Cardiac fibroblast (primary cell): ENCODE measurements at regions not wholly inside any gene's neighbourhood (a gene's known extent, or its start where the extent isn't known, plus 50 kb on each side); places are given as distances from the start of the nearest gene placed in this dataset.

Experiments used
- DNase-seq, 2 donors: peaks; one replicate each; pipeline versions ENCODE4 v3.0.0 to v3.0.0-alpha.2; 2010; ENCODE audit warnings: low read depth in 2 of 2
- H3K4me3 ChIP-seq, 2 donors: replicated peaks in 1 of 2; 1 replicate in 1 of 2; 2 replicates in 1 of 2; pipeline ENCODE4 v1.5.1; 2011; ENCODE audit warnings: low read depth in 2 of 2, low read length in 2 of 2, mild to moderate bottlenecking in 2 of 2, moderate library complexity in 1 of 2
- TF ChIP-seq, protein P1 (sequence below): IDR thresholded peaks from one replicate; pipeline ENCODE4 v1.5.1; 2011; ENCODE audit warnings: low read depth, mild to moderate bottlenecking, low read length, inconsistent platforms

DNA sequence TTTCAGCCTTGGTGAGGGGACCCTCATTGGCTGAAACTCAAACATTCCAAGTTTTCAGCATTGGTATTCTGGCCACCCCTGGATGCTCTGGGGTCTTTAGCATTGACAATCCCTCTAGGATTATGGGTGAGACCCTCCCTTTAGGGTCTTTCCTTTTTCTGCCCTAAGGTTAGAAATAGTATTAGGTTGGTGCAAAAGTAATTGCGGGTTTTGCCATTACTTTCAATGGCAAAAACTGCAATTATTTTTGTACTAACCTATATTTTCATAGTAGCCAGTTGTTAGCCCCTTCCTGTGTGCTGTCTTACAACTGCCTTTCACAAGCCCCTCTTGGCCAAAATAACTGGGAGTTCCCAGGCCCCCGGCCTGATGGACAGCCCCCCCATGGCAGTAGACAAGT, 648.4 kb downstream of the PTPRU start:
- TF ChIP-seq, protein P1, sequence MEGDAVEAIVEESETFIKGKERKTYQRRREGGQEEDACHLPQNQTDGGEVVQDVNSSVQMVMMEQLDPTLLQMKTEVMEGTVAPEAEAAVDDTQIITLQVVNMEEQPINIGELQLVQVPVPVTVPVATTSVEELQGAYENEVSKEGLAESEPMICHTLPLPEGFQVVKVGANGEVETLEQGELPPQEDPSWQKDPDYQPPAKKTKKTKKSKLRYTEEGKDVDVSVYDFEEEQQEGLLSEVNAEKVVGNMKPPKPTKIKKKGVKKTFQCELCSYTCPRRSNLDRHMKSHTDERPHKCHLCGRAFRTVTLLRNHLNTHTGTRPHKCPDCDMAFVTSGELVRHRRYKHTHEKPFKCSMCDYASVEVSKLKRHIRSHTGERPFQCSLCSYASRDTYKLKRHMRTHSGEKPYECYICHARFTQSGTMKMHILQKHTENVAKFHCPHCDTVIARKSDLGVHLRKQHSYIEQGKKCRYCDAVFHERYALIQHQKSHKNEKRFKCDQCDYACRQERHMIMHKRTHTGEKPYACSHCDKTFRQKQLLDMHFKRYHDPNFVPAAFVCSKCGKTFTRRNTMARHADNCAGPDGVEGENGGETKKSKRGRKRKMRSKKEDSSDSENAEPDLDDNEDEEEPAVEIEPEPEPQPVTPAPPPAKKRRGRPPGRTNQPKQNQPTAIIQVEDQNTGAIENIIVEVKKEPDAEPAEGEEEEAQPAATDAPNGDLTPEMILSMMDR = no peak
- H3K4me3 ChIP-seq = no peak overlapping the region
- DNase-seq = no peak

DNA sequence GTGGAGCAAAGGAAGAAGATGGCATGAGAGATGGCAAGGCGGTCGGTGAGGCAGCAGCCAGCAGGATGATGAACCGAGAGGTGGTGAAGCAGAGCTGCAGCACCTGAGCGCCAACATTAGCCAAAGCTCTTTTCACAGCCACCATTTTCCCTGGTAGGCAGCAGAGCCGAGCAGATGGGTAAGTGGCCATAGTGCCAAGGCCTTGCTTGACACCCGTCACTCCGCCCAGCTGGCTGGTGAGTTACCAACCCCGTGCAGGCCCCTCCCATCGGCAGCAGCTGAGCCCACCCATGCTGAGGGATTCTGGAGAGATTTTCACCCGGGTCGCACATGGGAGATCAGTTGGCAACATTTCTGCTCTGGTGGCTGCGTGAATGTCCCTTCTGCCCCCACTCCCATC, 647.7 kb downstream of the PTPRU start:
- H3K4me3 ChIP-seq = no peak overlapping the region

DNA sequence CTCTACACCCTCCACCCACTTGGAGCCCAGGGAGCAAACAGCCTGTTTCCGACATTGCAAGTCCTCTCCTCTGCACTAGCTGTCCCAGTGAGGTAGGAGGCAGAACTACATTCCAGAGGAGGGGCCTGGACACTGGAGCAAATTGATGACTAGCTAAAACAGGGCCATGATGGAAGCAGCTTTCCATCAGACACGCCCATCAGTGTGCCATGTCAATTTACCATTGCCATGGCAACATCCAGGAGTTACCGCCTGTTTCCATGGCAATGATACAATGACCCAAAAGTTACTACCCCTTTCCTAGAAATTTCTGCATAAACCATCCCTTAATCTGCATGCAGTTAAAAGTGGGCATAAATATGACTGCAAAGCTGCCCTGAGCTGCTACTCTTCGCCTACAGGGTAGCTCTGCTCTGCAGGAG, 647.1 kb downstream of the PTPRU start:
- H3K4me3 ChIP-seq = no peak overlapping the region
- TF ChIP-seq, protein P1 = no peak
- DNase-seq = no peak

More for the DNA sequence above, 647.7 kb downstream of the PTPRU start:
- TF ChIP-seq, protein P1 = no peak
- DNase-seq = no peak

DNA sequence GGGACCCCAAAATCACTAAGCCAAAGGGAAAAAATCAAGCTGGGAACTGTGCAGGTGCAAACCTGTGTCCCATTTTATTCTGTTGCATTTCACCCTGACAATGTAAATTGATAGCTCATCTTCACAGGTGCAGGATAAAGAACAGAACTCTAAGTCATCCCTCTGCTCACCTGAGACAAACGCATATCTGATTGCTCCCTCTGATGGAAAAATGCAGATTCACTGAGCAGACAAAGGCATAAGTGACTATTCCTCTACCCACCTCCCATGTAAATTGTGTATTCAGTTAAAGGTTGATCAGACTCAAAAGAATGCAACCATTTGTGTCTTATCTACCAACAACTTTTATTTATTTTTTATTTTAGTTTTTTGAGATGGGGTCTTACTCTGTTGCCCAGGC, 644.2 kb downstream of the PTPRU start:
- no peak for DNase-seq
- no peak overlapping the region for H3K4me3 ChIP-seq
- TF ChIP-seq, protein P1 = no peak

DNA sequence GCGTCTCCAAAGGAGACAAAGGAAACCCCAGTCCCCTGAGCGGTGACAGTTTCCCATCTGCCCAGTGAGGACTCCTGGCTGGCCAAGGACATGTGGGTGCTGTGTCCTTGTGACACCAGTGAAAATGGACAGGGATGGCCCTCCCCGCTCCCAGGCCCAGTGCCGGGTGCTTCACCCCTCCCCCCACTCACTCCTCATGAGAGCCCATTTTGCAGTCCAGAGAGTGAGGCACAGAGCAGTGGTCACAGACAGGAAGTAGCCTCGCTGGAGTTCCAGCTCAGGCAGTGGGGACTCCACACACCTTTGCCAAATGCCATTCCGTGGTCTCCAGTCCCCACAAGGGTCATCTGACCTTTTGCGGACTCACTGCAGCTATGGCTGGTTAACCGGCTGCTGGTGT, 642.9 kb downstream of the PTPRU start:
- DNase-seq = no peak
- no peak overlapping the region for H3K4me3 ChIP-seq
- TF ChIP-seq, protein P1 = no peak

DNA sequence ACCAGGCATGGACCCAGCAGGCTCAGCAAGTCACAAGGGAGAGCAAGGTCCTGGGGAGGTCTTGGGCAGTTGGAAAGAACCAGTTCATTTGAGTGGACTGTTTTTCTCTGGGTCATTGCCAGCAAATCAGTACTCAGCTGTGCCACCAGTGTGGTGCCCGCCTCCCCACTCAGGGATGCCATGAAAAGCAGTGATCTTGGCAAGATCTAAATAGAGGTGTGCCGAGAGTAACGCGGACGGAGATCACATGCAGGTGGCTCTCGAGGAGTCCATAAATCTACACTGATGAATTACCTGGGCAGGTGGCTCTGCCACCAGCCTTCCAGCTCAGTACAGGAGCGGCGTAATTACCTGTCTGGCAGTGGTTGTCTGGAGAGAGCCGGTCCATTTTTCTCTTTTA, 642.2 kb downstream of the PTPRU start:
- H3K4me3 ChIP-seq = no peak overlapping the region
- no peak for DNase-seq
- TF ChIP-seq, protein P1 = no peak

DNA sequence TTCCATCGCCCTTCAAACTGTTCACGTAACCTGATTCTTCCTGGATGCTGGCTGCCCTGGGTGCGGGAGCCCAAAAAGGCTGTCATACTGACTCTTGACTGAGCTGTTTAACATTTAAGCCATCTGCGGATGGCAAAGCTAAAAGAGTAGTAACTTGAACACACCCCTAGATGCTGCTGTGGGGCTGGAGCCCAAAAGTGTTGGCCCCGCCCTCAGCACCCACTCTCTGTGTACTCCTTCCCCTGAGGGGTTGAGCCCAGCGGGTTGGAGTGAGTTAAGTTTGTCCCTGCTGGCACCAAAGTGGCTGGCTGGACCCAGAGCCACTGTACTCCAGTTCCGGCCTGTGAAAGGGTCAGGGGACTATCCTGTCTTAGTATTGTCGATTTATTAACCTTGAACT, 640.6 kb downstream of the PTPRU start:
- H3K4me3 ChIP-seq = no peak overlapping the region
- TF ChIP-seq, protein P1 = no peak

More for the DNA sequence above, 640.6 kb downstream of the PTPRU start:
- DNase-seq = no peak
